NOMO-1 treated with dmso at 0.1 percent for 144 hours (cell line): ENCODE measurements at regions not wholly inside any gene's neighbourhood (a gene's known extent, or its start where the extent isn't known, plus 50 kb on each side); places are given as distances from the start of the nearest gene placed in this dataset.

ENCODE experiments used
- DNase-seq: peaks from one replicate; lab custom pipeline; 2025; ENCODE audit not compliant: unreplicated experiment; lab: John Stamatoyannopoulos, UW

GRCh38 chr2:16466133-16466820 is 199.4 kb downstream of the CYRIA start:
- no peak for DNase-seq

GRCh38 chr2:16464641-16465040 is 201.0 kb downstream of the CYRIA start:
- DNase-seq, result no peak

GRCh38 chr2:16462958-16463357 is 202.7 kb downstream of the CYRIA start:
- DNase-seq, result no peak

- no peak for DNase-seq
These were observed 204.0 kb downstream of the CYRIA start for GRCh38 chr2:16461672-16462071.

GRCh38 chr2:16459606-16460005 is 206.0 kb downstream of the CYRIA start:
- DNase-seq, result no peak

- DNase-seq, result no peak
These were observed 211.0 kb downstream of the CYRIA start for GRCh38 chr2:16454621-16455020.

GRCh38 chr2:16452123-16452522 is 213.5 kb downstream of the CYRIA start:
- DNase-seq, result no peak

- no peak for DNase-seq
These were observed 218.9 kb downstream of the CYRIA start for GRCh38 chr2:16446706-16447105.

GRCh38 chr2:16442971-16443370 is 222.7 kb downstream of the CYRIA start:
- no peak for DNase-seq

GRCh38 chr2:16441431-16441830 is 224.2 kb downstream of the CYRIA start:
- no peak for DNase-seq

- DNase-seq, result no peak
These were observed 224.7 kb downstream of the CYRIA start for GRCh38 chr2:16440898-16441297.

- no peak for DNase-seq
These were observed 226.9 kb downstream of the CYRIA start for GRCh38 chr2:16438613-16439321.

GRCh38 chr2:16437189-16437588 is 228.4 kb downstream of the CYRIA start:
- no peak for DNase-seq

- DNase-seq, result no peak
These were observed 231.2 kb downstream of the CYRIA start for GRCh38 chr2:16434393-16434792.

GRCh38 chr2:16430846-16431245 is 234.8 kb downstream of the CYRIA start:
- no peak for DNase-seq

- no peak for DNase-seq
These were observed 236.0 kb downstream of the CYRIA start for GRCh38 chr2:16429431-16430145.

- DNase-seq, result no peak
These were observed 236.6 kb downstream of the CYRIA start for GRCh38 chr2:16429002-16429401.

- no peak for DNase-seq
These were observed 239.9 kb downstream of the CYRIA start for GRCh38 chr2:16425462-16426336.

GRCh38 chr2:16420421-16420820 is 245.2 kb downstream of the CYRIA start:
- DNase-seq, result no peak

GRCh38 chr2:16417726-16418125 is 247.9 kb downstream of the CYRIA start:
- no peak for DNase-seq

GRCh38 chr2:16416651-16417050 is 249.0 kb downstream of the CYRIA start:
- no peak for DNase-seq
